ENCODE measurements at regions not wholly inside any gene's neighbourhood (a gene's known extent, or its start where the extent isn't known, plus 50 kb on each side); places are given as distances from the start of the nearest gene placed in this dataset.
"Not testable (repeated sequence)": the region's sequence is repeated elsewhere in the genome, so short reads cannot be mapped to it uniquely, and the experiment has no call there.

DNA sequence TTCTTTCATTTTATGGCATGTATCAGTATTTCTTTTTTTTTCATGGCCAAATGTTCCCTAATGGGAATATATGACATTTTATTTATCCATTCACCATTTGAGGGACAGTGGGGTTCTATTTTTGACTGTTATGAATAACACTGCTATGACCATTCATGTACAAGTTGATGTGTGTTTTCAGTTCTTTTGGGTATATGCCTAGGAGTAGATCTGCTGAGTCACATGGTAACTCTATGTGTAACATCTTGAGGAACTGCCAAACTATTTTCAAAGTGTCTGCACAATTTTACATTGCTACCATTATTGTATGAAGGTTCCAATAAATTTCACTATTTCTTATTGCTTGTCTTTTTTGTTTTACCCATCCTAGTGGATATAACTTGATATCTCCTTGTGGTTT lies 223.0 kb downstream of the TANC2 start:
- DNase-seq = no peak

- no peak for DNase-seq
Measured at GRCh38 chr17:63189930-63190329, 223.9 kb downstream of the TANC2 start.

DNA sequence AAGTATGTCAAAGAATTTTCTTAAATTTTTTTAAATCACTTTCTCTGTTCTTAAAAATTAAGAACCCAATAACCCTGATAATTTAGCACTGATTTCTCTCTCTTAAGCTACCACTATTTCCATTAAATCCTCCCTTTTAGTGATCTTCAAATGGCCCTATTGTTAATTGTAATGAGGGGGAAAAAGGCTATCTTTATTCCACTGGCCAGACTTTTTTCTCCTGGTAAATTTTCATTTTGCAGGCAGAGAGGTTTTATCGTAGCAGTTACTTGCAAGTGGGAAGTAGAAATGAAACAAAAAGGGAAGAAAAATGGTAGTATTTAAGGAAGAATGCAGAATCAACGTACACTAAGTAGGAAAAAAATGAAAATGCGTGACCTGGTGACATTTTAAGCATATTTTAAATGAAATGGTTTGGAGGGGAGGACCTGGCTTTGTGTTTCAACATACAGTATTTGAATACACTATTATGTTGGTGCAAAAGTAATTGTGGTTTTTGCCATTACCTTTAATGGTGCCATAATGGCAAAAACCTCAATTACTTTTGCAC lies 224.9 kb downstream of the TANC2 start:
- no peak for DNase-seq

- no peak for DNase-seq
Measured at GRCh38 chr17:63191610-63192009, 225.6 kb downstream of the TANC2 start.

- DNase-seq = no peak
Measured at GRCh38 chr17:63193827-63194226, 227.8 kb downstream of the TANC2 start.

DNA sequence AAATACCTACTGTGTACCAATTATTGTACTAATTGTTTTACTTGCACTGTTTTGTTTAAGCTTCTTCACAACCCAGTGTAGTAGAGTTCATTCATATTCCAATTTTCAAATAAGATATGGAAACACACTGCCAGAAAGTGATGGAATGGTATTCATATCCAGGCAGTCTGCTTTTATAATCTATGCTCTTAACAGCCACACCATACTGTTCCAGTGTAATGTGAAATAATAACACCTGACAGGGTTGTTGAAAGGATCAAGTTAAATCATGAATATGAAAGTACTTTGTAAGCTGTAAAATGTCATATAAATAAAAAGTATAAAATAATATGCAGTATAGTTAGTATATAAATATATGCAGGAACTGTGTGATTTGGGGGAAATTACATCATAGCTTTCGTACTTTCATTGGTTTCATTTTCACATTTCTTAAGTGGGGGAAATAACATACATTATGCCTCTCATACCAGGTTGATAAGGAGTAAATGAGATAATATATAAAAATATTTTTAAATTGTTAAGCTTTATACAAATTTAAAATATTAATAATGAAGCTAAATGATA lies 230.8 kb downstream of the TANC2 start:
- DNase-seq = no peak

DNA sequence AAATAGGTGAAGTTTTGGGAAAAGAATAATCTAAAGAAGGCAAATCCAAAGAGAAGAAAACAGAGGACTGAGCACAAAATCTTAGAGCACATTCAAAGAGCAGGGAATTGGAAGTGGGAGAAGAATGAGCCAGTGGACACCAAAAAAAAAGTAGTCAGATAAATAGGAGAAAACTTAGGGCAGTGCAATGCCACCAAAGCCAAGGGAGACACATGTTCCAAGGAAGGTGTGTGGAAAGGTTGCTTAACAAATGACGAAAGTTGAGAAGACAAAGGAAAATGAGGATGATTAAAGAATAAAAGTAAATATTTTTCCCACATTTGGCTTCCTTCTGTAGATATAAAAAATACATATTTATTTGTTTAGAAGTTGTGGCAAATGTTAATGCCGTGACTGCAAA lies 237.6 kb downstream of the TANC2 start:
- no peak for DNase-seq

DNA sequence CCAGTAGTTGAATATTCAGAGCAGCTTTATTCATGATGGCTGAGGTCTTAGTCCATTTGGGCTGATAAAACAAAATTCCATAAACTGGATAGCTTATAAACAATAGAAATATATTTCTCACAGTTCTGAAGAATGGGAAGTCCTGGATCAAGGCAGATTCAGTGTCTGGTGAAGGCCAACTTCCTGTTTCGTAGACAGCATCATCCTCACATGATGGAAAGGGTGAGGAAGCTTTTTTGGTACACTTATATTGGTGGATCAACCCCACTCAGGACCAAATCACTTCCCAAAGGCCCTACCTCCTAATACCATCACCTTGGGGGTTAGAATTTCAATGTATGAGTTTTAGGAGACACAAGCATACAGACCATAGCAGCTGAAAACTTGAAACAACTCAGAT lies 224.2 kb downstream of the CYB561 start:
- DNase-seq = no peak

DNA sequence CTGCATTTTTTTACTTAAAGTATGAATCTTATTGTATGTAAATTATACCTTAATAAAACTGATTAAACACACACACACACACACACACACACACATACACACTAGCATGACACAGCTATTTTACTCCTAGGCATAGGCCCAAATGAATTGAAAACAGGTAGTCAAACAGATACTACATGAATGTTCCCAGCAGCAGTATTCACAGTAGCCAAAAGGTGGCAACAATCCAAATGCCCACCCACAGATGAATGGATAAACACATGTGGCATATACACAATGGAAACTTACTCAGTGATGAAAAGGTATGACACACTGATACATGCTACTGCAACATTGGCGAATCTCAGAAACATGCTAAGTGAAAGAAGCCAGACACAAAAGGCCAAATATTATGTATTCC lies 223.5 kb downstream of the CYB561 start:
- DNase-seq = peak in 1 of 2 experiments; percentile 0

- no peak for DNase-seq
Measured at GRCh38 chr17:63223212-63223911, 222.7 kb downstream of the CYB561 start.

GRCh38 chr17:63224644-63225043 lies 221.5 kb downstream of the CYB561 start:
- DNase-seq = no peak

DNA sequence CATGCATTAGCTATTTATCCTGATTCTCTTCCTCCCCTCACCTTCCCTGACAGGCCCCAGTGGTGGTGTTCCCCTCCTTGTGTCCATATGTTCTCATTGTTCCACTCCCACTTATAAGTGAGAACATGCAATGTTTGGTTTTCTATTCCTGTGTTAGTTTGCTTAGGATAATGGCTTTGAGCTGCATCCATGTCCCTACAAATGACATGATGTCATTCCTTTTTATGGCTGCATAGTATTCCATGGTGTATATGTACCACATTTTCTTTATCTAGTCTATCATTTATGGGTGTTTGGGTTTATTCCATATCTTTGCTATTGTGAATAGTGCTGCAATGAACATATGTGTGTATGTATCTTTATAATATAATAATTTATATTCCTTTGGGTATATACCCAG lies 219.4 kb downstream of the CYB561 start:
- not testable (repeated sequence) for DNase-seq

- DNase-seq = not testable (repeated sequence)
Measured at GRCh38 chr17:63231015-63231620, 215.0 kb downstream of the CYB561 start.

DNA sequence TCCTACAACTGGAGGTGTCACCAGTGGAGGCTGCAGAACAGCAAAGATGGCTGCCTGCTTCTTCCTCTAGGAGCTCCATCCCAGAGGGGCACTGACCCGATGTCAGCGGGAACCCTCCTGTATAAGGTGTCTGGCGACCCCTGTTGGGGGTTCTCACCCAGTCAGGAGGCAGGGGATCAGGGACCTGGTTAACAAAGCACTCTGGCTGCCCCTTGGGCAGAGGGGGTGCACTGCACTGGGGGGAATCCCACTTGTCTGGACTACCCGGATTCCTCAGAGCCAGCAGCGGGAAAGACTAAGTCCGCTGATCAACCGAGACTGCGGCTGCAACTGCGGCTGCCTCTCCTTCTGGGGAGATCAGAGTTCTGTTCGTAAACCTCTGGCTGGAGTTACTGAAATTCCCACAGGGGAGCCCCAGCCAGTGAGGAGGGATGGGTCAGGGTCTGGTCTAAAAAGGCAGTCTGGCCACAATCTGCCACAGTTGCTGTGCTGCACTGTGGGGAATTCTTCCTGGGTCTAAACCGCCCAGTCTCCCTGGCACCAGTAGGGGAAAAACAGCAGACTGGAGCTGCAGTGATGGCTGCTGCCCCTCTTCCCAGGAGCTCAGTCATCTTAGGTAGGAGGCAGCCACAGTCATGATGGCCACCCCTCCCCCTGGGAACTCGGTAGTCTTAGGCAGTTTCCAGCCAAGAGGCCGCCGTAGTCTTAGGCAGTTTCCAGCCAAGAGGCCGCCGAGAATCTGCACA lies 213.4 kb downstream of the CYB561 start:
- DNase-seq = no peak

DNA sequence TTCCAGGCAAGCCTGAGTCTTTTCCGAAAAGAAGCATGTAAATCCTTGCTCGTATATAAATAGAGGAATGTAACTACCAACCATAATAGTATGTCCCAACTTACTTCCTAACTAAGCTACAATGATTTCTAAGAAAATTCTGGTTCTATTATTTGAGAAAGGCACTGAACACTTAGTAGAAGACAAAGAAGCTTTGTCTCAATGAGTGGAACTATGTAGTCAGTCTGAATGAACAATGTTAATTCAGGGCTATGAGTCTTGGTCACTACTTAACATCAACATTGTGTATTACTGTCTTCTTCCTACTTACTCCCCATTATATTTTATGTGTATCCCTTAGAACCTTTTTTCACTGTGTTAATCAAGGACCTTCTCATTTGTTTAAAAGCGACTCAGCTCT lies 206.0 kb downstream of the CYB561 start:
- no peak for DNase-seq

GRCh38 chr17:63246344-63246743 lies 199.8 kb downstream of the CYB561 start:
- DNase-seq = no peak

- DNase-seq = no peak
Measured at GRCh38 chr17:63247706-63248105, 198.4 kb downstream of the CYB561 start.

GRCh38 chr17:63249256-63250004 lies 196.7 kb downstream of the CYB561 start:
- no peak for DNase-seq

DNA sequence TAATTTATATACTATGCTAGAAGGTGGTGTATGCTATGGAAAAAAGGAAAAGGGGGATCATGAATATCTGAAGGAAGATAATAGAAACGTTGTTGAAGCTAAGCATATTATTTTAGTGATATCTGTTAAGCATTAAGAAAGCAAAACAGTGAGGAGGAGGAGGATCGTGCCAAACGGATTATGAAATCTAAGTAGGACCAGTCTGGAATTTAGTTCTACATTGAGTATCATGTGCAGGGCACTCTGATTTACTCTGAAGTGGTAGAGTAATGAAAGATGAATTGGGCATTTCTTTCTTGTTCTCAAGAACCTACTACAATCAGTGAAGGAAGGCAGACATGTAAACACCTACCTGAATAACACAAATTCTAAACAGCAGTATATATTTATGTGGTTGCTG lies 195.3 kb downstream of the CYB561 start:
- DNase-seq = no peak

DNA sequence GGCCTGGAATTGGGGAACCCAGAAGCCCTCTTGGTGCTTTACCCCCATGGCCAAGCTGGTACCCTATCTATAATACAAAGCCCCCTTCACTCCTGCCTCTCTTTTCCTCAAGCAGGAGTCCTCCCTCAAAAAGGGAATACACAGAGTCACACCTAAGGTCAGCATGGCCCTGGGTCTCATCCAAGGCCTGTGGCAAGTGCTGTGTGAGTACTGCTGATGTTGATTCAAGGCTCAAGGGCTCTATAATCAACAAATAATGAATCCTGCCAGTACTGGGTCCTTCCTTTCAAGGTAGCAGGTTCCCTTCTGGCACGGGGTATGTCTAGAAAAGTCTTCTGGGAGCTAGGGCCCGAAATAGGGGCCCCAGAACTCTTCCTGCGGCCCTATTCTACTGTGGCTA lies 187.3 kb downstream of the CYB561 start:
- no peak for DNase-seq

DNA sequence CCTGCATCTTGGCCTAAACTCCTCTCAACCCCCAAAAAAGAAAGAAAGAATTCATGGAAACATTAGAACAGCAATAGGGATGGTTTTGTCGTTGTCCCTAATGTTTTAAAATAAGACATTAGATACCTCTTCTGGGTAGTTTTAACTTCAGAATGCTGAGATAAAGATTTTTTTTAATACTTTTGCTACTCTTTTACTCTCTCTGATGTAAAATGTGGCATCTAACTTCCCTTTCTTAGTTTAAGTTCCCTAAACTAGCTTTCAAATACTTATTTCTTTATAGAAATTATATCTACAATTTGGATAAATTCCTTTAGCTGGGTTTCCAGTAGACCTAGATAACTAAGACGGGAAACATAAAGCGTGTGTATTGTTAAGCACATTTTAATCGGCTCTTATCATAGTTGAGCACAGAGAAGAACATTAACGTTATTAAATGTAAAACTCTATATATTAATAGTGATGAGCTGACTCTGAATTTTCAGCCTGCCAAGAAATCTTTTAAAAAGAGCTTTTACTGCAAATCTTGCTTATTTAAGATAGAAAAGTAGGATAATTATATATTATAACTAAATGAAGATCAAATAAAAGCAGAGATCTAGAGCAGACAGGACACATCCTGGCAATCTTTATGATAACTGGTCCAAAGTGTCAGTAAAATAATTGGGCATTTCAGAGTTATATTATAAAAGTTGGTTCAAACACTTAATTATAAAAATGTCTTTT lies 183.2 kb downstream of the CYB561 start:
- DNase-seq = no peak

DNA sequence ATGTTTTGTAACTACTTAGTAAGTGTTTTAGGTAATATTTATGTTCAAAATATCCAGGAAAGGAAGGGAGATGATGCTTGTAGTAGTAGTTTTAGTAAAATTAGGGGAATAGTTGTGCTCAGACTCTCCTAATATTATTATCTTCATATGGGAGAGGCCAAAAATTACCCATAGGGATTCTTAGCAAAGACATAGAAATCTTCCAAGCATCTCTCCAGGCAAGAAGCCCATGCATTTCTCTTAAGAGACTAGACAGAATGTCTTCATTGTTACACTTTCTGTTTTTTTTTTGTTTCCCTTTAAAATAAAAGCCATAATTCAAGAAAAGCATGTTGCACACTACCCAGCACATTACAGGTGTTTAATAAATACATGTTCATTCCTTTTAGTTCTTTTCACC lies 180.6 kb downstream of the CYB561 start:
- DNase-seq = no peak

Data from SHP77 (cell line).